ENCODE measurements at regions not wholly inside any gene's neighbourhood (a gene's known extent, or its start where the extent isn't known, plus 50 kb on each side); places are given as distances from the start of the nearest gene placed in this dataset.
"Not testable (repeated sequence)": the region's sequence is repeated elsewhere in the genome, so short reads cannot be mapped to it uniquely, and the experiment has no call there.

DNA sequence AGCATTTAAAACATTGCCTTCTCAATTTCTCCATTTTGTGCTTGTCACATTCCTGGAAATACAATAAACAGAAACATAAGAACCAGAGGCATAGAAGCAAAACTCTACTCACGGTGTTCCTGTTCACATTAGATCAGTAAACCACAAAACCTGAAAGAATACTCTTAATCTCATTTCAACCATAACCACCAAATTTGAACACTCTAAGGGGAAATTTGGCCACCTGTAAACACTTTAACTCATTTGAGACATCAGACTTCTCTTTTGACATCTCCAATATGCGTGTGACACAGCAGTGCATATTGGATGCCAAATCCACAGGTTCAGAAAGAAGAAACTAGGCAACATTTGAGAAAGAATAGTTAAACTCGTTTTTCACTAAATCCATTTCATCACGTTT is 153.8 kb upstream of the IRAK1BP1 start:
- H3K36me3 Mint-ChIP-seq (ENCODE audit: insufficient read depth, unreplicated experiment): no peaks in the 10 kb centered on the region
- no peak overlapping the region for H3K4me3 Mint-ChIP-seq (ENCODE audit: unreplicated experiment)
- CTCF ChIA-PET: no interaction called here
- POLR2A ChIA-PET: interaction anchor here (1.2 kb wide), 1 partner anchor 11 kb away, joined by 3 read pairs; no protein-coding TSS in a partner anchor
- H3K27me3 Mint-ChIP-seq (ENCODE audit: insufficient read depth, unreplicated experiment): no peaks in the 10 kb centered on the region
- TF ChIP-seq, protein P1, sequence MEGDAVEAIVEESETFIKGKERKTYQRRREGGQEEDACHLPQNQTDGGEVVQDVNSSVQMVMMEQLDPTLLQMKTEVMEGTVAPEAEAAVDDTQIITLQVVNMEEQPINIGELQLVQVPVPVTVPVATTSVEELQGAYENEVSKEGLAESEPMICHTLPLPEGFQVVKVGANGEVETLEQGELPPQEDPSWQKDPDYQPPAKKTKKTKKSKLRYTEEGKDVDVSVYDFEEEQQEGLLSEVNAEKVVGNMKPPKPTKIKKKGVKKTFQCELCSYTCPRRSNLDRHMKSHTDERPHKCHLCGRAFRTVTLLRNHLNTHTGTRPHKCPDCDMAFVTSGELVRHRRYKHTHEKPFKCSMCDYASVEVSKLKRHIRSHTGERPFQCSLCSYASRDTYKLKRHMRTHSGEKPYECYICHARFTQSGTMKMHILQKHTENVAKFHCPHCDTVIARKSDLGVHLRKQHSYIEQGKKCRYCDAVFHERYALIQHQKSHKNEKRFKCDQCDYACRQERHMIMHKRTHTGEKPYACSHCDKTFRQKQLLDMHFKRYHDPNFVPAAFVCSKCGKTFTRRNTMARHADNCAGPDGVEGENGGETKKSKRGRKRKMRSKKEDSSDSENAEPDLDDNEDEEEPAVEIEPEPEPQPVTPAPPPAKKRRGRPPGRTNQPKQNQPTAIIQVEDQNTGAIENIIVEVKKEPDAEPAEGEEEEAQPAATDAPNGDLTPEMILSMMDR (IDR thresholded peaks at IDR 0.05; ENCODE audit: unreplicated experiment): no peak
- no peak overlapping the region for H3K27ac Mint-ChIP-seq (ENCODE audit: low read depth, unreplicated experiment)
- H3K9me3 Mint-ChIP-seq (ENCODE audit: unreplicated experiment): no peaks in the 10 kb centered on the region
- intact Hi-C loops (cut with micrococcal nuclease): no loop called here
- no peak for DNase-seq (ENCODE audit: unreplicated experiment)
- no TSS peak for BruUV-seq (replicated peaks)
- no peaks in the 10 kb centered on the region for H3K4me1 Mint-ChIP-seq (ENCODE audit: insufficient read depth, unreplicated experiment)

- Mint-ChIP-seq H3K27me3 (ENCODE audit: insufficient read depth, unreplicated experiment) (no peaks in the 10 kb centered on the region), H3K27ac (ENCODE audit: low read depth, unreplicated experiment) (no peak overlapping the region), H3K4me1 (ENCODE audit: insufficient read depth, unreplicated experiment) (no peaks in the 10 kb centered on the region), H3K4me3 (ENCODE audit: unreplicated experiment) (no peak overlapping the region), H3K9me3 (ENCODE audit: unreplicated experiment) (peaks cover 32% of the 10 kb centered on the region), H3K36me3 (ENCODE audit: insufficient read depth, unreplicated experiment) (no peaks in the 10 kb centered on the region)
- BruUV-seq (replicated peaks): no TSS peak
- ChIA-PET POLR2A (no interaction called here), CTCF (no interaction called here)
- intact Hi-C loops (cut with micrococcal nuclease): no loop called here
- TF ChIP-seq, protein P1 (IDR thresholded peaks at IDR 0.05; ENCODE audit: unreplicated experiment): no peak
- no peak for DNase-seq (ENCODE audit: unreplicated experiment)
Measured at GRCh38 chr6:78744144-78744543, 123.2 kb upstream of the IRAK1BP1 start.

- Mint-ChIP-seq H3K36me3 (ENCODE audit: insufficient read depth, unreplicated experiment) (no peaks in the 10 kb centered on the region), H3K27ac (ENCODE audit: low read depth, unreplicated experiment) (no peak overlapping the region), H3K27me3 (ENCODE audit: insufficient read depth, unreplicated experiment) (no peaks in the 10 kb centered on the region), H3K9me3 (ENCODE audit: unreplicated experiment) (peaks cover 32% of the 10 kb centered on the region), H3K4me1 (ENCODE audit: insufficient read depth, unreplicated experiment) (no peaks in the 10 kb centered on the region), H3K4me3 (ENCODE audit: unreplicated experiment) (no peak overlapping the region)
- intact Hi-C loops (cut with micrococcal nuclease): no loop called here
- no TSS peak for BruUV-seq (replicated peaks)
- ChIA-PET POLR2A (no interaction called here), CTCF (interaction anchor here (0.7 kb wide), 1 partner anchor 311 kb away, joined by 3 read pairs; no protein-coding TSS in a partner anchor)
- no peak for DNase-seq (ENCODE audit: unreplicated experiment)
- TF ChIP-seq, protein P1 (IDR thresholded peaks at IDR 0.05; ENCODE audit: unreplicated experiment): no peak
Measured at GRCh38 chr6:78746457-78746856, 120.9 kb upstream of the IRAK1BP1 start.

DNA sequence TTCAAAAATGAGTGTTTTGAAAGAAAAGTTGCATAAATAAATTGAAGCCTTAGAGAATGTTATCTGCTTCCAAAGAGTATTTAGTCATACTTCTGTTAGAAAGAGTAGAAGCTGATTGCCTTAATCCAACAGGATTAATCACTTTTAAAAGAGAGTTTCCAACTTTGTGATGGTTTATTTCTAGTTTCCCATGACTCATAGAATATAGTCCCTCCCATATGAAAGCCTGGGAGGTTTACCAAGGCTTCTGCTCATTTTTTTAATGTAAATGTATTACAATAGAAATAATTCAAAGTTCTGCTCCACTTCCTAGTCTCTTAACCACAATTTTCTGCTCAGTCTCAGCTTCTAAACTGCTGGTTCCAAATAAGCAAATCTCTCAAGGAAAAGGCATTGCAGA is 118.0 kb upstream of the IRAK1BP1 start:
- no peak overlapping the region for H3K27ac Mint-ChIP-seq (ENCODE audit: low read depth, unreplicated experiment)
- POLR2A ChIA-PET: no interaction called here
- H3K4me3 Mint-ChIP-seq (ENCODE audit: unreplicated experiment): no peak overlapping the region
- TF ChIP-seq, protein P1 (IDR thresholded peaks at IDR 0.05; ENCODE audit: unreplicated experiment): no peak
- H3K36me3 Mint-ChIP-seq (ENCODE audit: insufficient read depth, unreplicated experiment): no peaks in the 10 kb centered on the region
- no peaks in the 10 kb centered on the region for H3K27me3 Mint-ChIP-seq (ENCODE audit: insufficient read depth, unreplicated experiment)
- CTCF ChIA-PET: no interaction called here
- BruUV-seq (replicated peaks): no TSS peak
- peaks cover 30% of the 10 kb centered on the region for H3K9me3 Mint-ChIP-seq (ENCODE audit: unreplicated experiment)
- H3K4me1 Mint-ChIP-seq (ENCODE audit: insufficient read depth, unreplicated experiment): no peaks in the 10 kb centered on the region
- peak; percentile 0 for DNase-seq (ENCODE audit: unreplicated experiment)
- intact Hi-C loops (cut with micrococcal nuclease): no loop called here

- H3K27ac Mint-ChIP-seq (ENCODE audit: low read depth, unreplicated experiment); POLR2A ChIA-PET; H3K4me1 Mint-ChIP-seq (ENCODE audit: insufficient read depth, unreplicated experiment); BruUV-seq (replicated peaks); H3K36me3 Mint-ChIP-seq (ENCODE audit: insufficient read depth, unreplicated experiment); H3K27me3 Mint-ChIP-seq (ENCODE audit: insufficient read depth, unreplicated experiment); DNase-seq (ENCODE audit: unreplicated experiment); H3K4me3 Mint-ChIP-seq (ENCODE audit: unreplicated experiment); intact Hi-C loops (cut with micrococcal nuclease): not testable (repeated sequence)
- CTCF ChIA-PET: interaction anchor here (1.0 kb wide), 1 partner anchor 24 kb away, joined by 3 read pairs; no protein-coding TSS in a partner anchor
- H3K9me3 Mint-ChIP-seq (ENCODE audit: unreplicated experiment): peaks cover 18% of the 10 kb centered on the region
Measured at GRCh38 chr6:78758297-78758798, 109.0 kb upstream of the IRAK1BP1 start.
